CD8-positive, alpha-beta memory T cell (primary cell): ENCODE measurements at regions not wholly inside any gene's neighbourhood (a gene's known extent, or its start where the extent isn't known, plus 50 kb on each side); places are given as distances from the start of the nearest gene placed in this dataset.
"Not testable (repeated sequence)": the region's sequence is repeated elsewhere in the genome, so short reads cannot be mapped to it uniquely, and the experiment has no call there.

Experiments used
- CTCF ChIA-PET: fragments of 350-600 bp; sonication (Branson Sonifier 250); formaldehyde crosslinking; loops from one replicate; lab custom pipeline; 2021; ENCODE audit warnings: antibody characterized with exemption; lab: Charles Lee
- POLR2A ChIA-PET: fragments of 350-600 bp; sonication (Branson Sonifier 250); formaldehyde crosslinking; loops from one replicate; lab custom pipeline; 2021; ENCODE audit warnings: antibody characterized with exemption; lab: Charles Lee
- DNase-seq, 5 donors: peaks; one replicate each; pipeline versions ENCODE4 v3.0.0 to v3.0.0-alpha.2; 2020 to 2022; ENCODE audit warnings: mixed read lengths in 1 of 5
- H3K27ac ChIP-seq: one replicate; pipeline ENCODE4 v1.7.0; 2013; ENCODE audit warnings: low read depth, mild to moderate bottlenecking, low read length, moderate library complexity
- H3K27me3 ChIP-seq: 2 replicates; pipeline ENCODE4 v1.7.0; 2013; ENCODE audit warnings: low read length, mild to moderate bottlenecking; ENCODE audit not compliant: insufficient read depth, poor library complexity, severe bottlenecking
- H3K36me3 ChIP-seq: 2 replicates; pipeline ENCODE4 v1.7.0; 2013; ENCODE audit warnings: mild to moderate bottlenecking, low read length, moderate library complexity; ENCODE audit not compliant: insufficient read depth
- H3K4me1 ChIP-seq: 2 replicates; pipeline ENCODE4 v1.7.0; 2013; ENCODE audit warnings: mild to moderate bottlenecking, low read length, moderate library complexity; ENCODE audit not compliant: insufficient read depth
- H3K4me3 ChIP-seq: 2 replicates; pipeline ENCODE4 v1.7.0; 2013; ENCODE audit warnings: mild to moderate bottlenecking, low read length
- H3K9me3 ChIP-seq: 2 replicates; pipeline ENCODE4 v1.7.0; 2013; ENCODE audit warnings: mild to moderate bottlenecking, low read length
- H3K27ac Mint-ChIP-seq, 8 donors: one replicate each; pipeline ENCODE4 v1.8.0; 2020 to 2021; ENCODE audit warnings: mixed read lengths in 8 of 8, mild to moderate bottlenecking in 6 of 8, inconsistent platforms in 3 of 8, moderate library complexity in 3 of 8
- H3K27me3 Mint-ChIP-seq, 2 donors: one replicate each; pipeline ENCODE4 v1.8.0; 2020 to 2021; ENCODE audit warnings: mixed read lengths in 2 of 2, mild to moderate bottlenecking in 1 of 2, moderate library complexity in 1 of 2
- H3K36me3 Mint-ChIP-seq, 3 donors: one replicate each; pipeline ENCODE4 v1.8.0; 2020 to 2021; ENCODE audit warnings: mixed read lengths in 3 of 3, inconsistent platforms in 1 of 3, mild to moderate bottlenecking in 1 of 3
- H3K4me1 Mint-ChIP-seq, 3 donors: one replicate each; pipeline ENCODE4 v1.8.0; 2020 to 2021; ENCODE audit warnings: mixed read lengths in 3 of 3, inconsistent platforms in 1 of 3, mild to moderate bottlenecking in 1 of 3
- H3K4me3 Mint-ChIP-seq, 7 donors: one replicate each; pipeline ENCODE4 v1.8.0; 2020 to 2021; ENCODE audit warnings: mixed read lengths in 7 of 7, mild to moderate bottlenecking in 6 of 7, moderate library complexity in 4 of 7, inconsistent platforms in 2 of 7
- H3K9me3 Mint-ChIP-seq, 5 donors: one replicate each; pipeline ENCODE4 v1.8.0; 2020 to 2022; ENCODE audit warnings: mixed read lengths in 5 of 5, mild to moderate bottlenecking in 3 of 5, moderate library complexity in 2 of 5, inconsistent platforms in 1 of 5

- Mint-ChIP-seq H3K27ac (no peak overlapping the region), H3K4me1 (no peaks in the 10 kb centered on the region), H3K9me3 (peaks cover 0 to 3% (median 2%) of the 10 kb centered on the region in 5 donors), H3K27me3 (peaks cover 0 to 1% of the 10 kb centered on the region in 2 donors), H3K36me3 (no peaks in the 10 kb centered on the region), H3K4me3 (no peak overlapping the region)
- Histone ChIP-seq H3K36me3 (no peaks in the 10 kb centered on the region), H3K4me3 (no peak overlapping the region), H3K27me3 (no peaks in the 10 kb centered on the region), H3K4me1 (no peaks in the 10 kb centered on the region), H3K9me3 (no peaks in the 10 kb centered on the region), H3K27ac (no peak overlapping the region)
- no peak for DNase-seq
- CTCF ChIA-PET, result no interaction called here
- POLR2A ChIA-PET, result no interaction called here
These were observed 571.2 kb upstream of the USP24 start for GRCh38 chr1:55786396-55786795.

- H3K4me3 ChIP-seq, H3K4me1 ChIP-seq, DNase-seq, H3K27me3 Mint-ChIP-seq, POLR2A ChIA-PET, H3K27me3 ChIP-seq, H3K9me3 ChIP-seq, H3K27ac ChIP-seq, H3K4me3 Mint-ChIP-seq, CTCF ChIA-PET, H3K9me3 Mint-ChIP-seq, H3K4me1 Mint-ChIP-seq, H3K27ac Mint-ChIP-seq, H3K36me3 ChIP-seq, H3K36me3 Mint-ChIP-seq: not testable (repeated sequence)
These were observed 569.8 kb upstream of the USP24 start for GRCh38 chr1:55784941-55785450.

- Histone ChIP-seq H3K9me3 (no peaks in the 10 kb centered on the region), H3K27me3 (no peaks in the 10 kb centered on the region), H3K36me3 (no peaks in the 10 kb centered on the region), H3K4me1 (no peaks in the 10 kb centered on the region), H3K4me3 (no peak overlapping the region), H3K27ac (no peak overlapping the region)
- ChIA-PET POLR2A (no interaction called here), CTCF (no interaction called here)
- H3K27ac Mint-ChIP-seq, result no peak overlapping the region
- no peak for DNase-seq
- H3K4me1 Mint-ChIP-seq, result no peaks in the 10 kb centered on the region
- H3K27me3 Mint-ChIP-seq, result no peaks in the 10 kb centered on the region
- peaks cover 0 to 2% (median 0%) of the 10 kb centered on the region in 5 donors for H3K9me3 Mint-ChIP-seq
- no peak overlapping the region for H3K4me3 Mint-ChIP-seq
- H3K36me3 Mint-ChIP-seq, result no peaks in the 10 kb centered on the region
These were observed 566.8 kb upstream of the USP24 start for GRCh38 chr1:55781944-55782482.

GRCh38 chr1:55781003-55781402, 565.8 kb upstream of the USP24 start:
- CTCF ChIA-PET, result no interaction called here
- Mint-ChIP-seq H3K9me3 (peaks cover 0 to 2% (median 0%) of the 10 kb centered on the region in 5 donors), H3K4me1 (no peaks in the 10 kb centered on the region)

GRCh38 chr1:55777545-55777944, 562.4 kb upstream of the USP24 start:
- no peak overlapping the region for H3K4me3 Mint-ChIP-seq
- no peaks in the 10 kb centered on the region for H3K4me1 Mint-ChIP-seq
- ChIA-PET POLR2A (no interaction called here), CTCF (no interaction called here)
- Histone ChIP-seq H3K36me3 (no peaks in the 10 kb centered on the region), H3K27ac (no peak overlapping the region), H3K4me1 (no peaks in the 10 kb centered on the region), H3K27me3 (no peaks in the 10 kb centered on the region), H3K9me3 (no peaks in the 10 kb centered on the region), H3K4me3 (no peak overlapping the region)
- peaks cover 0 to 2% (median 0%) of the 10 kb centered on the region in 5 donors for H3K9me3 Mint-ChIP-seq
- no peaks in the 10 kb centered on the region for H3K36me3 Mint-ChIP-seq
- DNase-seq, result no peak
- H3K27ac Mint-ChIP-seq, result no peak overlapping the region
- H3K27me3 Mint-ChIP-seq, result peaks cover 0 to 4% of the 10 kb centered on the region in 2 donors

More at GRCh38 chr1:55781003-55781402, 565.8 kb upstream of the USP24 start:
- no peak for DNase-seq
- H3K9me3 ChIP-seq, result no peaks in the 10 kb centered on the region
- Mint-ChIP-seq H3K27ac (no peak overlapping the region), H3K4me3 (no peak overlapping the region), H3K27me3 (peaks cover 0 to 2% of the 10 kb centered on the region in 2 donors), H3K36me3 (no peaks in the 10 kb centered on the region)
- H3K27me3 ChIP-seq, result no peaks in the 10 kb centered on the region
- H3K36me3 ChIP-seq, result no peaks in the 10 kb centered on the region
- H3K4me3 ChIP-seq, result no peak overlapping the region
- no peaks in the 10 kb centered on the region for H3K4me1 ChIP-seq
- POLR2A ChIA-PET, result no interaction called here
- no peak overlapping the region for H3K27ac ChIP-seq

- Mint-ChIP-seq H3K36me3 (no peaks in the 10 kb centered on the region), H3K27ac (no peak overlapping the region)
- POLR2A ChIA-PET, result no interaction called here
These were observed 559.8 kb upstream of the USP24 start for GRCh38 chr1:55775007-55775406.

GRCh38 chr1:55774446-55774845, 559.3 kb upstream of the USP24 start:
- Histone ChIP-seq H3K27ac (no peak overlapping the region), H3K27me3 (no peaks in the 10 kb centered on the region), H3K4me1 (no peaks in the 10 kb centered on the region), H3K36me3 (no peaks in the 10 kb centered on the region), H3K9me3 (no peaks in the 10 kb centered on the region), H3K4me3 (no peak overlapping the region)
- no peak overlapping the region for H3K4me3 Mint-ChIP-seq
- no peak overlapping the region for H3K27ac Mint-ChIP-seq
- ChIA-PET CTCF (no interaction called here), POLR2A (no interaction called here)
- DNase-seq, result no peak
- H3K36me3 Mint-ChIP-seq, result no peaks in the 10 kb centered on the region
- H3K9me3 Mint-ChIP-seq, result no peaks in the 10 kb centered on the region
- no peaks in the 10 kb centered on the region for H3K4me1 Mint-ChIP-seq
- H3K27me3 Mint-ChIP-seq, result peaks cover 0 to 4% of the 10 kb centered on the region in 2 donors

More at GRCh38 chr1:55775007-55775406, 559.8 kb upstream of the USP24 start:
- Mint-ChIP-seq H3K4me1 (no peaks in the 10 kb centered on the region), H3K27me3 (peaks cover 0 to 4% of the 10 kb centered on the region in 2 donors), H3K9me3 (no peaks in the 10 kb centered on the region), H3K4me3 (no peak overlapping the region)
- Histone ChIP-seq H3K27me3 (no peaks in the 10 kb centered on the region), H3K36me3 (no peaks in the 10 kb centered on the region), H3K9me3 (no peaks in the 10 kb centered on the region), H3K4me3 (no peak overlapping the region), H3K4me1 (no peaks in the 10 kb centered on the region), H3K27ac (no peak overlapping the region)
- CTCF ChIA-PET, result no interaction called here
- no peak for DNase-seq

GRCh38 chr1:55773211-55773940, 558.2 kb upstream of the USP24 start:
- Mint-ChIP-seq H3K4me1 (no peaks in the 10 kb centered on the region), H3K4me3 (no peak overlapping the region), H3K36me3 (no peaks in the 10 kb centered on the region), H3K9me3 (no peaks in the 10 kb centered on the region), H3K27me3 (peaks cover 0 to 4% of the 10 kb centered on the region in 2 donors), H3K27ac (no peak overlapping the region)
- Histone ChIP-seq H3K27ac (no peak overlapping the region), H3K36me3 (no peaks in the 10 kb centered on the region), H3K4me3 (no peak overlapping the region), H3K4me1 (no peaks in the 10 kb centered on the region), H3K9me3 (no peaks in the 10 kb centered on the region), H3K27me3 (no peaks in the 10 kb centered on the region)
- no peak for DNase-seq
- ChIA-PET POLR2A (no interaction called here), CTCF (no interaction called here)
